CD14-positive monocyte (primary cell): ENCODE measurements at regions not wholly inside any gene's neighbourhood (a gene's known extent, or its start where the extent isn't known, plus 50 kb on each side); places are given as distances from the start of the nearest gene placed in this dataset.
"Not testable (repeated sequence)": the region's sequence is repeated elsewhere in the genome, so short reads cannot be mapped to it uniquely, and the experiment has no call there.

Source experiments
- DNase-seq, 3 donors: peaks; one replicate each; pipeline ENCODE4 v3.0.0-alpha.2; 2011 to 2022
- H2AFZ ChIP-seq: 2 replicates; pipeline ENCODE4 v1.6.0; 2012; ENCODE audit warnings: mild to moderate bottlenecking, low read depth, low read length, inconsistent platforms; ENCODE audit not compliant: insufficient read depth, poor library complexity, severe bottlenecking
- H3K27ac ChIP-seq, 2 donors: 1 replicate in 1 of 2; 2 replicates in 1 of 2; pipeline ENCODE4 v1.5.1; 2012 to 2013; ENCODE audit warnings: low read length in 2 of 2, control low read depth in 1 of 2, inconsistent platforms in 1 of 2, low read depth in 1 of 2, mild to moderate bottlenecking in 1 of 2
- H3K27me3 ChIP-seq, 2 donors: one replicate each; pipeline versions ENCODE4 v1.6.0 to v1.6.1; 2011 to 2013; ENCODE audit warnings: low read length in 2 of 2; ENCODE audit not compliant: control insufficient read depth in 2 of 2, insufficient read depth in 2 of 2
- H3K36me3 ChIP-seq, 2 donors: replicated peaks in 1 of 2; 1 replicate in 1 of 2; 2 replicates in 1 of 2; pipeline versions ENCODE4 v1.5.1 to v1.6.1; 2012 to 2013; ENCODE audit warnings: low read length in 2 of 2, control low read depth in 1 of 2, inconsistent platforms in 1 of 2, mild to moderate bottlenecking in 1 of 2; ENCODE audit not compliant: insufficient read depth in 2 of 2, control insufficient read depth in 1 of 2
- H3K4me1 ChIP-seq, 2 donors: 1 replicate in 1 of 2; 2 replicates in 1 of 2; pipeline versions ENCODE4 v1.5.1 to v1.6.1; 2012 to 2013; ENCODE audit warnings: low read length in 2 of 2, control low read depth in 1 of 2, inconsistent platforms in 1 of 2, mild to moderate bottlenecking in 1 of 2, moderate library complexity in 1 of 2; ENCODE audit not compliant: insufficient read depth in 2 of 2, control insufficient read depth in 1 of 2
- H3K4me2 ChIP-seq: replicated peaks from 2 replicates; pipeline ENCODE3; 2012; ENCODE audit warnings: low read length, moderate library complexity, mild to moderate bottlenecking; ENCODE audit not compliant: poor library complexity, severe bottlenecking; ENCODE audit errors: extremely low read depth
- H3K4me3 ChIP-seq, 3 experiments: fragments of 200-600 bp in 1 of 3; sonication (generic) in 1 of 3; replicated peaks in 1 of 3; 1 replicate in 2 of 3; 2 replicates in 1 of 3; pipeline ENCODE4 v1.5.1; 2011 to 2013; ENCODE audit warnings: low read length in 3 of 3, mild to moderate bottlenecking in 3 of 3, control low read depth in 2 of 3, low read depth in 2 of 3, inconsistent platforms in 1 of 3, moderate library complexity in 1 of 3
- H3K79me2 ChIP-seq: 2 replicates; pipeline ENCODE4 v1.6.0; 2012; ENCODE audit warnings: mild to moderate bottlenecking, control low read depth, inconsistent platforms, low read length, moderate library complexity; ENCODE audit not compliant: insufficient read depth
- H3K9ac ChIP-seq: 2 replicates; pipeline ENCODE4 v1.6.0; 2017; ENCODE audit warnings: low read length, mild to moderate bottlenecking; ENCODE audit not compliant: insufficient read depth, poor library complexity, severe bottlenecking
- H3K9me3 ChIP-seq, 2 donors: replicated peaks in 1 of 2; 1 replicate in 1 of 2; 2 replicates in 1 of 2; pipeline versions ENCODE4 v1.5.1 to v1.6.1; 2012 to 2013; ENCODE audit warnings: low read length in 2 of 2, control low read depth in 1 of 2; ENCODE audit not compliant: control insufficient read depth in 1 of 2, insufficient read depth in 1 of 2
- H4K20me1 ChIP-seq: 2 replicates; pipeline ENCODE4 v1.6.0; 2012; ENCODE audit warnings: mild to moderate bottlenecking, low read length, control low read depth, moderate library complexity; ENCODE audit not compliant: insufficient read depth
- H3K27ac Mint-ChIP-seq, 7 donors: one replicate each; pipeline ENCODE4 v1.8.0; 2020; ENCODE audit warnings: mild to moderate bottlenecking in 7 of 7, mixed read lengths in 7 of 7, moderate library complexity in 6 of 7, inconsistent platforms in 2 of 7
- H3K27me3 Mint-ChIP-seq, 3 donors: one replicate each; pipeline ENCODE4 v1.8.0; 2021 to 2022; ENCODE audit warnings: low read depth in 3 of 3, mild to moderate bottlenecking in 3 of 3, mixed read lengths in 3 of 3, moderate library complexity in 3 of 3, inconsistent platforms in 1 of 3
- H3K36me3 Mint-ChIP-seq, 2 donors: one replicate each; pipeline ENCODE4 v1.8.0; 2020; ENCODE audit warnings: mixed read lengths in 2 of 2, inconsistent platforms in 1 of 2, mild to moderate bottlenecking in 1 of 2
- H3K4me1 Mint-ChIP-seq: one replicate; pipeline ENCODE4 v1.8.0; 2020; ENCODE audit warnings: mild to moderate bottlenecking, mixed read lengths
- H3K4me3 Mint-ChIP-seq, 2 donors: one replicate each; pipeline ENCODE4 v1.8.0; 2020; ENCODE audit warnings: mild to moderate bottlenecking in 2 of 2, mixed read lengths in 2 of 2, moderate library complexity in 1 of 2
- H3K9me3 Mint-ChIP-seq, 7 donors: one replicate each; pipeline ENCODE4 v1.8.0; 2020 to 2022; ENCODE audit warnings: mixed read lengths in 7 of 7, mild to moderate bottlenecking in 6 of 7, moderate library complexity in 6 of 7, inconsistent platforms in 2 of 7
- CTCF ChIP-seq: fragments of 200-600 bp; IDR thresholded peaks from one replicate; pipeline ENCODE4 v1.8.0; 2022; ENCODE audit warnings: antibody characterized with exemption, mild to moderate bottlenecking
- WGBS: methylation state at CpG from one replicate; pipeline ENCODE4 v1.1.5; 2013; ENCODE audit warnings: missing lambda C conversion rate; ENCODE audit not compliant: insufficient coverage; 5-methylcytosine and 5-hydroxymethylcytosine counted together
- intact Hi-C, 2 donors: fragments of 100-400 bp; cut with micrococcal nuclease; formaldehyde crosslinking; loops; one replicate each; pipeline versions ENCODE4 v1.15.0 to v1.15.1; 2023

- no peak for TF ChIP-seq CTCF
- Histone ChIP-seq H4K20me1 (no peaks in the 10 kb centered on the region), H3K27ac (no peak overlapping the region), H3K9ac (no peak overlapping the region), H3K4me1 (no peaks in the 10 kb centered on the region), H3K36me3 (no peaks in the 10 kb centered on the region), H3K4me2 (no peak overlapping the region), H2AFZ (no peak overlapping the region), H3K9me3 (peaks cover 0 to 13% of the 10 kb centered on the region in 2 donors), H3K4me3 (no peak overlapping the region), H3K27me3 (no peaks in the 10 kb centered on the region), H3K79me2 (no peaks in the 10 kb centered on the region)
- Mint-ChIP-seq H3K27me3 (peaks cover 0 to 4% (median 0%) of the 10 kb centered on the region in 3 donors), H3K36me3 (no peaks in the 10 kb centered on the region), H3K27ac (no peak overlapping the region), H3K4me3 (no peak overlapping the region), H3K4me1 (no peaks in the 10 kb centered on the region), H3K9me3 (peaks cover 0 to 13% (median 6%) of the 10 kb centered on the region in 7 donors)
- WGBS, result no CpG with 5 or more reads among the region's 3 CpGs
- DNase-seq, result no peak
- intact Hi-C loops, result no loop called here
Observed at GRCh38 chr3:36075491-36075890, 304.8 kb upstream of the STAC start.

- no peak for DNase-seq
- Histone ChIP-seq H3K27me3 (no peaks in the 10 kb centered on the region), H3K4me1 (no peaks in the 10 kb centered on the region), H3K79me2 (no peaks in the 10 kb centered on the region), H3K36me3 (no peaks in the 10 kb centered on the region), H3K27ac (no peak overlapping the region), H3K4me2 (no peak overlapping the region), H3K9me3 (peaks cover 0 to 13% of the 10 kb centered on the region in 2 donors), H3K4me3 (no peak overlapping the region), H3K9ac (no peak overlapping the region), H4K20me1 (no peaks in the 10 kb centered on the region), H2AFZ (no peak overlapping the region)
- WGBS, result no CpG with 5 or more reads among the region's 5 CpGs
- no peaks in the 10 kb centered on the region for H3K36me3 Mint-ChIP-seq
- peaks cover 0 to 4% (median 0%) of the 10 kb centered on the region in 3 donors for H3K27me3 Mint-ChIP-seq
- peaks cover 2 to 19% (median 6%) of the 10 kb centered on the region in 7 donors for H3K9me3 Mint-ChIP-seq
- intact Hi-C loops, result no loop called here
- no peak for TF ChIP-seq CTCF
- H3K4me1 Mint-ChIP-seq, result no peaks in the 10 kb centered on the region
- H3K27ac Mint-ChIP-seq, result no peak overlapping the region
- H3K4me3 Mint-ChIP-seq, result no peak overlapping the region
Observed at GRCh38 chr3:36077320-36077719, 303.0 kb upstream of the STAC start.

GRCh38 chr3:36082958-36083357, 297.3 kb upstream of the STAC start:
- H4K20me1 ChIP-seq, H3K36me3 ChIP-seq, H3K4me2 ChIP-seq, H3K4me3 Mint-ChIP-seq, H3K9ac ChIP-seq, H2AFZ ChIP-seq, H3K4me1 ChIP-seq, H3K4me1 Mint-ChIP-seq, H3K27ac ChIP-seq, H3K27me3 ChIP-seq, H3K27me3 Mint-ChIP-seq, DNase-seq, intact Hi-C loops, H3K79me2 ChIP-seq, H3K4me3 ChIP-seq, H3K9me3 ChIP-seq, H3K36me3 Mint-ChIP-seq, H3K27ac Mint-ChIP-seq: not testable (repeated sequence)
- H3K9me3 Mint-ChIP-seq, result peaks cover 6 to 29% (median 16%) of the 10 kb centered on the region in 7 donors
- WGBS, result 100% methylated on average over 5 of the region's 12 CpGs
